Astrocyte of the spinal cord (primary cell): ENCODE measurements at regions not wholly inside any gene's neighbourhood (a gene's known extent, or its start where the extent isn't known, plus 50 kb on each side); places are given as distances from the start of the nearest gene placed in this dataset.

Experiments
- DNase-seq: peaks from one replicate; pipeline ENCODE4 v3.0.0; 2011; ENCODE audit warnings: low read depth, low spot score
- H3K4me3 ChIP-seq: 2 replicates; pipeline ENCODE4 v1.5.1; 2011; ENCODE audit warnings: low read depth, mild to moderate bottlenecking, low read length, moderate library complexity
- CTCF ChIP-seq: IDR thresholded peaks from 2 replicates; pipeline ENCODE4 v1.5.1; 2012; ENCODE audit warnings: low read depth, mild to moderate bottlenecking, low read length, inconsistent platforms
- in situ Hi-C: cut with HindIII; loops from 2 replicates; pipeline ENCODE4 v1.10.0; 2017; ENCODE audit warnings: low sequenced_read_pairs

GRCh38 chr18:46271488-46271887 lies 167.3 kb downstream of the HAUS1 start:
- TF ChIP-seq CTCF: no peak
- DNase-seq: no peak

GRCh38 chr18:46273861-46274260 lies 169.7 kb downstream of the HAUS1 start:
- in situ Hi-C loops: no loop called here
- H3K4me3 ChIP-seq: no peak overlapping the region
- DNase-seq: no peak
- TF ChIP-seq CTCF: no peak

More at GRCh38 chr18:46271488-46271887, 167.3 kb downstream of the HAUS1 start:
- in situ Hi-C loops: no loop called here
- no peak overlapping the region for H3K4me3 ChIP-seq

- DNase-seq: no peak
- in situ Hi-C loops: no loop called here
- TF ChIP-seq CTCF: no peak
- no peak overlapping the region for H3K4me3 ChIP-seq
Observed at GRCh38 chr18:46274266-46274665, 170.1 kb downstream of the HAUS1 start.

GRCh38 chr18:46275370-46275769 lies 171.2 kb downstream of the HAUS1 start:
- no peak for TF ChIP-seq CTCF
- H3K4me3 ChIP-seq: no peak overlapping the region
- in situ Hi-C loops: no loop called here
- DNase-seq: no peak

GRCh38 chr18:46276748-46277147 lies 172.6 kb downstream of the HAUS1 start:
- no peak for DNase-seq
- TF ChIP-seq CTCF: no peak
- in situ Hi-C loops: no loop called here
- no peak overlapping the region for H3K4me3 ChIP-seq

GRCh38 chr18:46278481-46279465 lies 174.6 kb downstream of the HAUS1 start:
- H3K4me3 ChIP-seq: no peak overlapping the region
- no peak for TF ChIP-seq CTCF
- DNase-seq: peak; percentile 71
- in situ Hi-C loops: no loop called here
